Spleen (tissue), 3 donors: ENCODE measurements at regions not wholly inside any gene's neighbourhood (a gene's known extent, or its start where the extent isn't known, plus 50 kb on each side); places are given as distances from the start of the nearest gene placed in this dataset.

Source experiments
- POLR2A ChIP-seq, 3 donors: fragments of 450-650 bp; IDR thresholded peaks; one replicate each; pipeline ENCODE4 v1.5.1; 2017; ENCODE audit warnings: antibody characterized with exemption in 3 of 3, mild to moderate bottlenecking in 1 of 3
- POLR2AphosphoS5 ChIP-seq, 3 donors: sonication (generic); formaldehyde crosslinking; IDR thresholded peaks; one replicate each; pipeline ENCODE4 v1.5.1; 2017; ENCODE audit warnings: antibody characterized with exemption in 3 of 3

- no peak for TF ChIP-seq POLR2A (IDR thresholded peaks at IDR 0.05)
- no peak for TF ChIP-seq POLR2AphosphoS5 (IDR thresholded peaks at IDR 0.05)
Measured at GRCh38 chr4:148958317-148958716, 516.1 kb upstream of the NR3C2 start.
